BLaER1 treated with 17β-estradiol and CSF1 and Interleukin-3, amounts not matched to agents 10 nM and 100 nM (cell line): ENCODE measurements at regions not wholly inside any gene's neighbourhood (a gene's known extent, or its start where the extent isn't known, plus 50 kb on each side); places are given as distances from the start of the nearest gene placed in this dataset.

Experiments used
- H3K27ac ChIP-seq, 11 experiments: shearing (Covaris generic); formaldehyde crosslinking; 2 replicates each; pipeline ENCODE4 v1.8.1; 2022
- H3K27me3 ChIP-seq, 11 experiments: shearing (Covaris generic); formaldehyde crosslinking; 2 replicates each; pipeline ENCODE4 v1.8.1; 2022
- H3K36me3 ChIP-seq, 11 experiments: shearing (Covaris generic); formaldehyde crosslinking; 2 replicates each; pipeline ENCODE4 v1.8.1; 2022
- H3K4me1 ChIP-seq, 10 experiments: shearing (Covaris generic); formaldehyde crosslinking; 2 replicates each; pipeline ENCODE4 v1.8.1; 2022
- H3K4me2 ChIP-seq, 11 experiments: shearing (Covaris generic); formaldehyde crosslinking; 2 replicates each; pipeline ENCODE4 v1.8.1; 2022
- H3K4me3 ChIP-seq, 10 experiments: shearing (Covaris generic); formaldehyde crosslinking; 2 replicates each; pipeline ENCODE4 v1.8.1; 2022
- H3K9ac ChIP-seq, 11 experiments: shearing (Covaris generic); formaldehyde crosslinking; 2 replicates each; pipeline ENCODE4 v1.8.1; 2022
- H3K9me3 ChIP-seq, 11 experiments: shearing (Covaris generic); formaldehyde crosslinking; replicated peaks in 1 of 11; 2 replicates each; pipeline ENCODE4 v1.8.1; 2022
- H4K20me1 ChIP-seq, 11 experiments: shearing (Covaris generic); formaldehyde crosslinking; 2 replicates each; pipeline ENCODE4 v1.8.1; 2022
- Cebpa-rat ChIP-seq, 11 experiments: shearing (Covaris generic); IDR thresholded peaks; 2 replicates each; pipeline ENCODE4 v1.8.1; 2022

- Histone ChIP-seq H3K27ac (no peak overlapping the region), H3K9me3 (no peaks in the 10 kb centered on the region)
These were observed 133.9 kb downstream of the CAAP1 start for GRCh38 chr9:26758655-26759054.

GRCh38 chr9:26756881-26757280, 135.7 kb downstream of the CAAP1 start:
- H3K27me3 ChIP-seq = no peaks in the 10 kb centered on the region
- H3K4me2 ChIP-seq = no peak overlapping the region
- no peak overlapping the region for H3K27ac ChIP-seq
- no peaks in the 10 kb centered on the region for H3K9me3 ChIP-seq
- no peaks in the 10 kb centered on the region for H3K36me3 ChIP-seq
- TF ChIP-seq Cebpa-rat (IDR thresholded peaks at IDR 0.05) = no peak
- no peaks in the 10 kb centered on the region for H4K20me1 ChIP-seq
- no peaks in the 10 kb centered on the region for H3K4me1 ChIP-seq
- no peak overlapping the region for H3K9ac ChIP-seq
- no peak overlapping the region for H3K4me3 ChIP-seq

More at GRCh38 chr9:26758655-26759054, 133.9 kb downstream of the CAAP1 start:
- no peaks in the 10 kb centered on the region for H3K4me1 ChIP-seq
- H3K4me2 ChIP-seq = no peak overlapping the region
- H4K20me1 ChIP-seq = no peaks in the 10 kb centered on the region
- H3K36me3 ChIP-seq = no peaks in the 10 kb centered on the region
- no peak overlapping the region for H3K9ac ChIP-seq
- H3K4me3 ChIP-seq = no peak overlapping the region
- H3K27me3 ChIP-seq = no peaks in the 10 kb centered on the region
- no peak for TF ChIP-seq Cebpa-rat (IDR thresholded peaks at IDR 0.05)

GRCh38 chr9:26755476-26755875, 137.1 kb downstream of the CAAP1 start:
- H3K27me3 ChIP-seq = no peaks in the 10 kb centered on the region
- H3K36me3 ChIP-seq = no peaks in the 10 kb centered on the region
- H3K4me3 ChIP-seq = no peak overlapping the region
- H4K20me1 ChIP-seq = no peaks in the 10 kb centered on the region
- no peak overlapping the region for H3K9ac ChIP-seq
- TF ChIP-seq Cebpa-rat (IDR thresholded peaks at IDR 0.05) = no peak
- no peak overlapping the region for H3K4me2 ChIP-seq
- H3K4me1 ChIP-seq = no peaks in the 10 kb centered on the region
- no peaks in the 10 kb centered on the region for H3K9me3 ChIP-seq
- no peak overlapping the region for H3K27ac ChIP-seq

GRCh38 chr9:26754509-26755164, 138.0 kb downstream of the CAAP1 start:
- Histone ChIP-seq H3K27me3 (no peaks in the 10 kb centered on the region), H3K4me2 (no peak overlapping the region), H3K4me1 (no peaks in the 10 kb centered on the region), H3K36me3 (no peaks in the 10 kb centered on the region), H3K9me3 (no peaks in the 10 kb centered on the region), H3K27ac (no peak overlapping the region), H3K4me3 (no peak overlapping the region), H4K20me1 (no peaks in the 10 kb centered on the region), H3K9ac (no peak overlapping the region)
- no peak for TF ChIP-seq Cebpa-rat (IDR thresholded peaks at IDR 0.05)

GRCh38 chr9:26753971-26754370, 138.6 kb downstream of the CAAP1 start:
- no peaks in the 10 kb centered on the region for H3K36me3 ChIP-seq
- H3K9ac ChIP-seq = no peak overlapping the region
- H3K9me3 ChIP-seq = no peaks in the 10 kb centered on the region
- H3K4me1 ChIP-seq = no peaks in the 10 kb centered on the region
- TF ChIP-seq Cebpa-rat (IDR thresholded peaks at IDR 0.05) = no peak
- H3K4me3 ChIP-seq = no peak overlapping the region
- H3K27ac ChIP-seq = no peak overlapping the region
- H4K20me1 ChIP-seq = no peaks in the 10 kb centered on the region
- H3K27me3 ChIP-seq = no peaks in the 10 kb centered on the region
- no peak overlapping the region for H3K4me2 ChIP-seq

GRCh38 chr9:26750162-26750561, 142.4 kb downstream of the CAAP1 start:
- Histone ChIP-seq H3K4me2 (no peak overlapping the region), H3K36me3 (no peaks in the 10 kb centered on the region), H4K20me1 (no peaks in the 10 kb centered on the region), H3K4me3 (no peak overlapping the region), H3K4me1 (no peaks in the 10 kb centered on the region), H3K9ac (no peak overlapping the region), H3K27ac (no peak overlapping the region), H3K9me3 (no peaks in the 10 kb centered on the region), H3K27me3 (no peaks in the 10 kb centered on the region)
- no peak for TF ChIP-seq Cebpa-rat (IDR thresholded peaks at IDR 0.05)

GRCh38 chr9:26748449-26749058, 144.0 kb downstream of the CAAP1 start:
- Histone ChIP-seq H3K4me1 (no peaks in the 10 kb centered on the region), H3K27me3 (no peaks in the 10 kb centered on the region), H3K9ac (no peak overlapping the region), H3K4me3 (no peak overlapping the region), H3K9me3 (no peaks in the 10 kb centered on the region), H4K20me1 (no peaks in the 10 kb centered on the region), H3K4me2 (no peak overlapping the region), H3K27ac (no peak overlapping the region), H3K36me3 (no peaks in the 10 kb centered on the region)
- no peak for TF ChIP-seq Cebpa-rat (IDR thresholded peaks at IDR 0.05)

GRCh38 chr9:26747611-26748010, 145.0 kb downstream of the CAAP1 start:
- no peaks in the 10 kb centered on the region for H3K27me3 ChIP-seq
- H3K4me1 ChIP-seq = no peaks in the 10 kb centered on the region
- TF ChIP-seq Cebpa-rat (IDR thresholded peaks at IDR 0.05) = no peak
- H3K27ac ChIP-seq = no peak overlapping the region
- H3K9ac ChIP-seq = no peak overlapping the region
- H3K36me3 ChIP-seq = no peaks in the 10 kb centered on the region
- no peaks in the 10 kb centered on the region for H3K9me3 ChIP-seq
- H3K4me3 ChIP-seq = no peak overlapping the region
- H4K20me1 ChIP-seq = no peaks in the 10 kb centered on the region
- no peak overlapping the region for H3K4me2 ChIP-seq

- H3K4me2 ChIP-seq = no peak overlapping the region
- H3K4me1 ChIP-seq = no peaks in the 10 kb centered on the region
- H3K9me3 ChIP-seq = no peaks in the 10 kb centered on the region
- no peak overlapping the region for H3K27ac ChIP-seq
- no peak overlapping the region for H3K9ac ChIP-seq
- no peaks in the 10 kb centered on the region for H3K36me3 ChIP-seq
- no peak overlapping the region for H3K4me3 ChIP-seq
- H3K27me3 ChIP-seq = no peaks in the 10 kb centered on the region
- no peak for TF ChIP-seq Cebpa-rat (IDR thresholded peaks at IDR 0.05)
- H4K20me1 ChIP-seq = no peaks in the 10 kb centered on the region
These were observed 146.1 kb downstream of the CAAP1 start for GRCh38 chr9:26746357-26747072.

- peaks cover 0 to 6% (median 0%) of the 10 kb centered on the region in 11 experiments; a peak in 6 of 22 replicates for H3K9me3 ChIP-seq
- no peak for TF ChIP-seq Cebpa-rat (IDR thresholded peaks at IDR 0.05)
- H3K27ac ChIP-seq = no peak overlapping the region
- no peaks in the 10 kb centered on the region for H3K27me3 ChIP-seq
- no peaks in the 10 kb centered on the region for H3K4me1 ChIP-seq
- no peak overlapping the region for H3K4me2 ChIP-seq
- H3K9ac ChIP-seq = no peak overlapping the region
- H3K4me3 ChIP-seq = no peak overlapping the region
- no peaks in the 10 kb centered on the region for H4K20me1 ChIP-seq
- no peaks in the 10 kb centered on the region for H3K36me3 ChIP-seq
These were observed 147.5 kb downstream of the CAAP1 start for GRCh38 chr9:26745111-26745510.
